HT-29 (cell line): ENCODE measurements at regions not wholly inside any gene's neighbourhood (a gene's known extent, or its start where the extent isn't known, plus 50 kb on each side); places are given as distances from the start of the nearest gene placed in this dataset.
"Not testable (repeated sequence)": the region's sequence is repeated elsewhere in the genome, so short reads cannot be mapped to it uniquely, and the experiment has no call there.

ENCODE experiments used
- DNase-seq: peaks from one replicate; pipeline ENCODE4 v3.0.0-alpha.2; 2015; ENCODE audit warnings: low spot score

DNA sequence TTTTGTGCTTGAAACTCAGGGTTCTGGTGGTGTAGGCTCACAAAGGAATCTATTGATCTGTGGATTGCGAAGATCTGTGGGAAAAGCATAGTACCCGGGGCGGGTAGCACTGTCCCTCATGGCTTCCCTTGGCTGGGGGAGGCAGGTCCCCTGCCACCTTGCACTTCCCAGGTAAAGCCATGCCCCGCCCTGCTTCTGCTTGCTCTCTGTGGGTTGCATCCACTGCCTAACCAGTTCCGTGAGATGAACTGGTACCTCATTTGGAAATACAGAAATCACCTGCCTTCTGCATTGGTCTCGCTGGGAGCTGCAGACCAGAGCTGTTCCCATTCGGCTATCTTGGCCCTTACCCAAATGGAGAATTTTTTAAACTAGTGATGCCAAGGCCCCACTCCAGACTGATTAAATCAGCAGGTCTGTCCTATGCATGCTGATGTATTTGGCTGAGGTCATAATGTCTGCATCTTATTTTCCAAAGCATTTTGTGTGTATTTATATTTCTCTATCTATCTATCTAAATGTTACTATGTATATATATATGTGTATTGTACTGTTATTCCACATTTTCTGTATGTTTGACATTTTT is 65.5 kb upstream of the SLC7A14 start:
- no peak for DNase-seq

DNA sequence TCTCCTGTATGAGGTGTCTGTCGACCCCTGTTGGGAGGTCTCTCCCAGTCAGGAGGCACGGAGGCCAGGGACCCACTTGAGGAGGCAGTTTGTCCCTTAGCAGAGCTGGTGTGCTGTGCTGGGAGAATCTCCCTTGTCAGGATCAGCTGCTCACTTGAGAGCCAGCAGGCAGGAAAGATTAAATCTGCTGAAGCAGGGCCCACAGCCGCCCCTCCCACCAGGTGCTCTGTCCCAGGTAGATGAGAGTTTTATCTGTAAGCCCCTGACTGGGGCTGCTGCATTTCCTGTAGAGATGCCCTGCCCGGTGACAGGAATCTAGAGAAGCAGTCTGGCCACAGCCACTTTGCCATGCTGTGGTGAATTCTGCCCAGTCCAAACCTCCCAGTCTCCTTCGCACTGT is 64.7 kb upstream of the SLC7A14 start:
- DNase-seq = not testable (repeated sequence)

DNA sequence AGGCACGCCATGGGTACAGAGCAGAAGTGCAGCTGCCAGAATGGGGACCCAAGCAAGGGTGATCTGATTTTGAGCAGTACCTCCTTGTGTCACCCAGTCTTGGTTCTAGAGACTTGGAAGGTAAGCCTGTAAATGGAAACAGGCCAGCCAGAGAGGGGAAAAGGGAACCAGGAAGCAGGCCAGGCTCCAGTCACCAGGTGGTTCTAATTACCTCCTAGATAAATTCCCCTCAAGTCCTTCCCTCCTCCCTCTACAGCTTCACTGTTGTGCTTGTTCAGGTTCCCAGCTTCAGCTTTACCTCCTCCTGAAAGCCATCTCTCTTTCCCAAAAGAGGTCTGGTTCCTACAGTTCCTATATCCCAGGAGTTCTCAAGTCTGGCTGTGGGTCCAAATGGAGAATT is 58.8 kb upstream of the SLC7A14 start:
- DNase-seq = no peak

DNA sequence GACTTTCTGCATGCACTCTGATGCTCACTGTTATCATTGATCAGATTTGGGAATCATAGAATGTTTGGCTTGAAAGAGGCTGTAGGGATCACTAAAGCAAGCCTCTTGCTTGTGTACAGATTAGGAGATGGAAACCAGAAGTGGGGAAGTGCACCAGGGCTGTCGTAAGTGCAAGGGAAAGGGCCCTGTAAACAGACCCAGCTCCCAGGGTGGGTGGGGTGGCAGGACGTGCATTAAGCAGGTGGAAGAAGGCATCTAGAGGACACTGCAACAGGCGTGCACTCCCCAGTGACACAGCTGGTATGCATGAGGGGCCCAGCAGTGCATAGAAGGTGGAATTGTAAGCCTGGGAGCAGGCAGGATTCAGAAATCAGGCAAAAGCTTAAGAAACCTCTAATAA is 58.0 kb upstream of the SLC7A14 start:
- DNase-seq = no peak

DNA sequence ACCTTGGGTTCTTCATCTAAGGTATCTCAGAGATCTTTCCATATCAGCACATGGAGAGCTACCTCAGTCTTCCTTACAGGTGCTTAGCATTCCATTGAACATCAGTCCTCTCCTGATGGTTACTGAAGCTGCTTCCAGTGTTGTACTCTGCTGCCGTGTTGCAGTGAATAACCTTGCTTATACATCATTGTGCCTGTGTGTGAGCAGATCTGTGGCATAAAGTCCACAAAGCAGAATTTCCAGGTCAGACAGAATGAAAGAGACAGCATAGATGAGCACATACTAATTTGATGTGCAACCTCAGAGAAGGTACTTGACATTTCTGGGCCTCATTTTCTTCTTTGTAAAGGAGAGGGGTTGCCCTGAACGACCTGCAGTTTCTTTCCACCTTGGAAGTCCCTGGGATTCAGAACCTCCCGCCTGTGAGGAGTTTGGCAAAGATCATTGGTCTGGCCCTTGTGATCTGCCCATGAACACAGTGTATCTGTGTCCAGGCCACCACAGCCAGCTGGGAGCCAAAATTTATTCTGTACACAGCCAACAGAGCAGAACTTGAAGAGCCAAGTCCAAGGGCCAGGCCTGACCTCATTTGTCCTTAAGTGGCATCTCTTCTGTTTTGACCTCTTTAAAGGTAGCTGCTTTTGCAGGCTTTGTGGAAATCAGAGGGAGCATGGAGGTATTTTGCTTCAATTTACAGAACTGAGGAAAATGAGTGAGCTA is 57.2 kb upstream of the SLC7A14 start:
- no peak for DNase-seq

DNA sequence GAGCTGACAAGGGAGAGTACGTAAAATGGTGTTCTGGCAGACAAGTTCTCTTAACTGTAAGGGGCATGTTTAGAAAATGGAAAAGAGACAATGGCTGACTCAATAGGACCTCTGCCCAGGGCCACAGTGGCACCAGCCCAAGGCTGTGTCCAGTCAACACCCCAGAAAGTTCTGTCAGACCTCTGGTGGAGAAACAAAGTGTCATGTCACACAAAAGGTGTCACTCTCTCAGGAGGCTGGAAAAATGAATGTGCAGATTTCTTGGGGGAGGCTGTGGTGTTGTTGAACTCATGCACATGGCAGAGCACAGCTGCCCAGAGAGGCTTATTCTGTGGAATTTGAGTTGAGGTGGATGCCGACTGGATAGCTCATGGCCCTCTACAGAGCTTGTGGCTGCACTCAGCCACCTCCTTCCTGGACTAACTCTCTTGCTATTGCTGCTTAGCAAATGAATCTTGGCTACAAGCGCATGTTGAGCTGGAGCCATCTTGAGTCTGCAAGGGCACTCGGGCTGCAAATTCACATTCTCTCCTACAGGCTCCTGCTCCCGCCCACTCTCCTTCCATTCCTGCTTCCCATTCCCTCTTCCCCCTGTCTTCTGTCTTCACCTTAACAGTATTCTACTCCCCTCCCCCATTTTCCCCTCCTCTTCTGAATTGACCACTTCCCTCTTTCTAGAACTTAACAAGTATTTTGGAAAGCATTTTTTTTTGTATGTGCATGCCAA is 55.8 kb upstream of the SLC7A14 start:
- no peak for DNase-seq

DNA sequence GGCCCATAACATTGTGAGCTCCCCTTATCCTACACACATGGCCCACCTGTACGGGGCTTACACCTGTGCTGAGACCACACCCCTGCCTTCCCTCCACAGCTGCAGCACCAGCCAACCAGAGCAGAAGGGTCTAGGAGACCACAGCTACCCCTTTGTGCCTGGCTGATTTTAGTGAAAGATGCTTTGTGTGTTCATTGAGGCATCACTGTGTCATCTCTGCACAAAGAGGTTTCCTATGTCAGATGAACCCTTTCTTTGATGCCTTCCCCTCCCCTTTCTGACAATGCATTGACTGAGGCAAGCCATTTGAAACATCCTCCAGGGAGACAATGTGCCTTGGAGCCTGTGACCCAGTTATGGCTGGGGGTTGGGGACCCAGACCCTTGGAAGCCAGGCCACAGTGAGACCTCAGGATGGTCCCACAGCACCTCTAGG is 54.9 kb upstream of the SLC7A14 start:
- no peak for DNase-seq

DNA sequence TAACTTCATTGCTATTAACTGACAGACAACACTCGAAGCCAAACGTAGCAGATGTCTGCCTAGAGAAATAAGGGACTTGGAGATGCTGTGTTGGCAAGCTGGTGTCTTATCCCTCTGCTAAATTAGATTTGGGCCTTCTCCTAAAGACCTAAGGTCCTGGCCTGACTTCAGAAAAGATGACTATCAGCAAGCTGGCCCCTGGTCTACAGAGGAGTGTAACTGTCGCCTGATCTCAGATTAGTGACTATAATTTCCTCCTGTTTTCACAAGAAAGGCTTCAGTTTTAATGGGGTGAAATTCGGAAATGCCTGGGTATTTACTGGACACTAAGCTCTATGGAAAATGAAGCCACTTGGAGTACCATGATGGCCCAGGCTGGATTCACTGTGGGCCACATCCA is 53.1 kb upstream of the SLC7A14 start:
- DNase-seq = no peak

DNA sequence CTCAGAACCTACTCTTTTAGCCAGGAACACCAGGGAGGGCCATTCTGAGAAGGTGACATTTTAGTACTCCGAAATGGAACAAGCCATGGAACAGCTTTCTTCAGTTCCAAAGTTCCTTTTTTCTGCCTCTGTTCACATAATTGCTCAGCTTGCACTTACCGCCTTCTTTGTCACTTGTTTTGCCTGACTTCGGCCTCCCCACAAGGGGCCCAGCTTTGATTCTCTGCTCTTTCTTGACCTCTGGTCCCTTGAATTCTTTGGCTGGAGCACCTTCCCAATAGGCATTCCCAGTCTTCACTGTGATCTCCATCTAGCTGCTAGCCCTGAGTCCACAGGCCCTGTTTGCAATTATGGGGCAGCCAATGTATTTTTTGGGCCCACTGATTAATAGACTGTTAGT is 51.4 kb upstream of the SLC7A14 start:
- no peak for DNase-seq

DNA sequence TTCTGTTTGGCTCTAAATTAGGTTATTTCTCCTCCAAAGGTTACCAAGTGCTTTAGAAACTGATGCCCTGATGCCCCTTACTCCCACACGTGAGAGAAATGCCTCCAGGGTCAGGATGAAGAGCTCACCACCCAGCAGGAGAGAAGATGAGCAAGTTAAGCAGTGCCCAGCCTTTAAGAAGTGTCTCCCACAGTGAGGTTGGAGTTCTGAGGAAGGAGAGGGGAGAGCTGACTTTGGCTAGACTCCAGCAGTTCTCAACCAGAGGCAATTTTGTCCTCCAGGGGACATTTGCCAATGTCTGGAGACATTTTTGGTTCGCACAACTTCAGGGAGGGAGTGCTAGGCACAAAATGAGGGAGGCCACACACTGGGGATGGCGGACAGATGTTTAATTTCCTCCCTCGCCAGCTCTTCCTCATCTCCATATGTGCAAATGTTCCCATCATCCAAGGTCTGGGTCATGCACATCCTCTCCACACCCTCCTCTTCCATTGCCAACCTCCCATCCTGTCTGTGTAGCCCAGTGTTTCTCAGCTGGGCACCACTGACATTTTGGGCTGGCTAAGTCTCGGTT is 50.6 kb upstream of the SLC7A14 start:
- no peak for DNase-seq
